ENCODE measurements at regions not wholly inside any gene's neighbourhood (a gene's known extent, or its start where the extent isn't known, plus 50 kb on each side); places are given as distances from the start of the nearest gene placed in this dataset.

- TF ChIP-seq CTCF (IDR thresholded peaks at IDR 0.05; ENCODE audit: extremely low read depth, missing control alignments) = no peak
- DNase-seq (ENCODE audit: low spot score) = no peak
Measured at GRCh38 chr6:95117236-95117635, 460.1 kb upstream of the MANEA start.

- TF ChIP-seq CTCF (IDR thresholded peaks at IDR 0.05; ENCODE audit: extremely low read depth, missing control alignments) = no peak
- DNase-seq (ENCODE audit: low spot score) = no peak
Measured at GRCh38 chr6:95119927-95120326, 457.4 kb upstream of the MANEA start.

GRCh38 chr6:95120984-95121383, 456.4 kb upstream of the MANEA start:
- TF ChIP-seq CTCF (IDR thresholded peaks at IDR 0.05; ENCODE audit: extremely low read depth, missing control alignments) = no peak
- DNase-seq (ENCODE audit: low spot score) = no peak

- no peak for DNase-seq (ENCODE audit: low spot score)
- no peak for TF ChIP-seq CTCF (IDR thresholded peaks at IDR 0.05; ENCODE audit: extremely low read depth, missing control alignments)
Measured at GRCh38 chr6:95127261-95127660, 450.1 kb upstream of the MANEA start.

GRCh38 chr6:95128439-95128838, 448.9 kb upstream of the MANEA start:
- no peak for DNase-seq (ENCODE audit: low spot score)
- no peak for TF ChIP-seq CTCF (IDR thresholded peaks at IDR 0.05; ENCODE audit: extremely low read depth, missing control alignments)

GRCh38 chr6:95128947-95129346, 448.4 kb upstream of the MANEA start:
- no peak for TF ChIP-seq CTCF (IDR thresholded peaks at IDR 0.05; ENCODE audit: extremely low read depth, missing control alignments)
- DNase-seq (ENCODE audit: low spot score) = no peak

GRCh38 chr6:95133578-95133977, 443.8 kb upstream of the MANEA start:
- no peak for TF ChIP-seq CTCF (IDR thresholded peaks at IDR 0.05; ENCODE audit: extremely low read depth, missing control alignments)
- no peak for DNase-seq (ENCODE audit: low spot score)
